GM12892 (cell line): ENCODE measurements at regions not wholly inside any gene's neighbourhood (a gene's known extent, or its start where the extent isn't known, plus 50 kb on each side); places are given as distances from the start of the nearest gene placed in this dataset.

ENCODE experiments used
- POLR2A ChIP-seq: IDR thresholded peaks from 2 replicates; pipeline ENCODE4 v1.6.1; 2011; ENCODE audit warnings: low read depth, low read length, control low read depth
- POLR2AphosphoS5 ChIP-seq: IDR thresholded peaks from 2 replicates; pipeline ENCODE4 v1.6.1; 2011; ENCODE audit warnings: low read depth, low read length, control low read depth

GRCh38 chrX:20594985-20595384 lies 328.3 kb upstream of the RPS6KA3 start:
- TF ChIP-seq POLR2A (no peak), POLR2AphosphoS5 (no peak)
